Type B pancreatic cell (in vitro differentiated cells): ENCODE measurements at regions not wholly inside any gene's neighbourhood (a gene's known extent, or its start where the extent isn't known, plus 50 kb on each side); places are given as distances from the start of the nearest gene placed in this dataset.
"Not testable (repeated sequence)": the region's sequence is repeated elsewhere in the genome, so short reads cannot be mapped to it uniquely, and the experiment has no call there.

ENCODE experiments used
- DNase-seq: peaks from one replicate; pipeline ENCODE4 v3.0.0; 2021; ENCODE audit warnings: mixed read lengths; ENCODE audit not compliant: unreplicated experiment; ENCODE audit errors: extremely low spot score
- H3K27ac Mint-ChIP-seq: 2 replicates; pipeline ENCODE4 v1.8.0; 2021; ENCODE audit warnings: mild to moderate bottlenecking, mixed read lengths
- H3K27me3 Mint-ChIP-seq: 2 replicates; pipeline ENCODE4 v1.8.0; 2021; ENCODE audit warnings: mixed read lengths
- H3K36me3 Mint-ChIP-seq: 2 replicates; pipeline ENCODE4 v1.8.0; 2021; ENCODE audit warnings: mixed read lengths
- H3K4me1 Mint-ChIP-seq: one replicate; pipeline ENCODE4 v1.8.0; 2021; ENCODE audit warnings: mixed read lengths; ENCODE audit not compliant: unreplicated experiment
- H3K4me3 Mint-ChIP-seq: 2 replicates; pipeline ENCODE4 v1.8.0; 2021; ENCODE audit warnings: mild to moderate bottlenecking, mixed read lengths
- H3K9me3 Mint-ChIP-seq: 2 replicates; pipeline ENCODE4 v1.8.0; 2021; ENCODE audit warnings: mixed read lengths
- CTCF ChIP-seq: fragments of 200-600 bp; sonication (generic); conservative IDR thresholded peaks from 2 replicates; pipeline ENCODE4 v1.5.0; 2021; ENCODE audit warnings: antibody characterized with exemption, mild to moderate bottlenecking

DNA sequence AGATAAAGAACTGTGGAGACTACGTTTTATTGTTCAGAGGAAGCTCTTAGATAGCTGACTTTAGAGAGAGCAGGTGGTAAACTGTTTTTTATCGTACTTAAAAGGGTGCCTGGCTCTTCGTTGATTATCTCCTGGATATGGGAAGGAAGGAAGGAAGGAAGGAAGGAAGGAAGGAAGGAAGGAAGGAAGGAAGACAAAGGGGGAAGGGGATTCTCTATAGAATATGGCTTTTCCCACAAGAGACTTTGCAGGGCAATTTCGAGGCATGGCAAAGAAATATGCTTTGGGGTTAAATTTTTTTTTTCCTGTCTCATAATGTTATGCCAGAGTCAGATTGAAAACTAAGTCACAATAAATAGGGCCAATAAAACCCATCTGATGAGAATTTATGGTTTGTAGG is 271.9 kb upstream of the POU1F1 start:
- H3K27me3 Mint-ChIP-seq: no peaks in the 10 kb centered on the region
- H3K4me1 Mint-ChIP-seq: no peaks in the 10 kb centered on the region
- H3K4me3 Mint-ChIP-seq: no peak overlapping the region
- DNase-seq: no peak
- TF ChIP-seq CTCF: no peak
- H3K9me3 Mint-ChIP-seq: no peaks in the 10 kb centered on the region
- H3K36me3 Mint-ChIP-seq: no peaks in the 10 kb centered on the region
- H3K27ac Mint-ChIP-seq: no peak overlapping the region

DNA sequence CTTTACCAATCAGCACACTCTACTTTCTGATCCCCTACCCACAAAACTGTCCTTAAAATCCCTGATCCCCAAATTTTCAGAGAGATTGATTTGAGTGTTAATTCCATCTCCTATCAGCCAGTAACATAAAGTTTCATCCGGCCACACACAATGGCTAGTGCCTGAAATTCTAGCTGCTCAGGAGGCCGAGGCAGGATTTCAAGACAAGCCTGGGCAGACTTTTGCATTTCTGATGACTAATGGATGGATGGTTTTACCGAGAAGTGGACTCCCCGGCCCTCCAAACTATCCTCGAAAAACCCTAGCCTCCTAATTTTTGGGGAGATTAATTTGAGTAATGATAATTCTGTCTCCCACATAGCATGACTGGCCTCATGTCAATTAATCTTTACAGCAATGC is 269.8 kb upstream of the POU1F1 start:
- Mint-ChIP-seq H3K27me3 (no peaks in the 10 kb centered on the region), H3K4me3 (no peak overlapping the region), H3K9me3 (no peaks in the 10 kb centered on the region), H3K36me3 (no peaks in the 10 kb centered on the region), H3K4me1 (peaks cover 11% of the 10 kb centered on the region), H3K27ac (no peak overlapping the region)
- no peak for TF ChIP-seq CTCF
- no peak for DNase-seq

DNA sequence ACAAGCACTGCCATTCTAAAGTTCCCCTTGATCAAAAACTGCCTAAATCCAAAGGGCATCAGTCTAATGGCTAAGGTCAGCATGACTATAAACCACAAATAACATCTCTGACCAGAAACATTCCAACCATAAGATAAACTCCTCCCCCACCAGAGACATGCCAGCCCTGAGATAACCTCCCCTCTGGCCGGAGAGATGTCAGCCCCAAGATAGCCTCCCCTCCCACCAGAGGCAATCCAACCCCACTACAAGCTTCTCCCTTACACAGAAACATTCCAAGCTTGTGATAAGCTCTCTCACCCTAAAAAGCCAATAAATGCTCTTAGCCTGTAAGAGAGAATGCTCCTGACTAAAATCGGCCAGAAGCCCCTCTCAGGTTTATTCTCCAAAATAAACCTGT is 267.0 kb upstream of the POU1F1 start:
- not testable (repeated sequence) for H3K9me3 Mint-ChIP-seq, DNase-seq, H3K36me3 Mint-ChIP-seq, H3K27ac Mint-ChIP-seq, H3K4me3 Mint-ChIP-seq, H3K27me3 Mint-ChIP-seq
- peaks cover 11% of the 10 kb centered on the region for H3K4me1 Mint-ChIP-seq

DNA sequence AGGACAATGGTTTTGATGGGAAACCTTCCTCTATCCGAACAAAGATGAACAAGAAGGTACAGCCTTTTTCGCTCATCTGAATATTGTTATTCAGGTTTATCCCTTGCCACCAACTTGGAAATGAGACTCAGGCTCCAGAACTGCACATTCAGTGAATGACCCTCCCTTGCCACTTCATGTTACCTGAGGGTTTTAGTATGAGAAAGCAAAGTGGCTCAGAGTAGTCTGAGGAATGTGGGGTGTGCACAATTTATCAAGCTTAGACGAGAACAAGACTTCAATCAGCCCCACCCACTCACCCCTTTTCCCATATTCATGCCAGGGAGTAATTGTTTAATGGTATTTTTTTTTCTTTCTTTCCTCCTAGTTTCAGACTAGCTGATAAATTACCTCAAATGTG is 265.3 kb upstream of the POU1F1 start:
- no peaks in the 10 kb centered on the region for H3K36me3 Mint-ChIP-seq
- peaks cover 5% of the 10 kb centered on the region for H3K9me3 Mint-ChIP-seq
- TF ChIP-seq CTCF: no peak

DNA sequence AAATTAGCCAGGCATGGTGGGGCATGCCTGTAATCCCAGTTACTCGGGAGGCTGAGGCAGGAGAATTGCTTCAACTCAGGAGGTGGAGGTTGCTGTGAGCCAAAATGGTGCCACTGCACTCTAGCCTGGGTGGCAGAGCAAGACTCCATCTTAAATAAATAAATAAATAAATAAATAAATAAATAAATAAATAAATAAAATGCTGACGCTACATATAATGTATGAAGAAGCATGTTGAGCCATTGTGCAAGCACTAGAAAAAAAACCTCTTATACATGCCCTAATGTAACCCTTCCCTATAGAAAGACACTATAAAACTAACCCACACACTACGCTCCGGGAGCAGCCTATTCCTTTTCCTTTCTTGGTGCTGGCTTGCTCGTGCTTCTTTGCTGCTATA is 262.3 kb upstream of the POU1F1 start:
- H3K9me3 Mint-ChIP-seq, DNase-seq, H3K4me3 Mint-ChIP-seq, H3K27ac Mint-ChIP-seq, H3K36me3 Mint-ChIP-seq, H3K27me3 Mint-ChIP-seq: not testable (repeated sequence)
- H3K4me1 Mint-ChIP-seq: peaks cover 11% of the 10 kb centered on the region

More for the DNA sequence above, 265.3 kb upstream of the POU1F1 start:
- H3K4me3 Mint-ChIP-seq: no peak overlapping the region
- no peak overlapping the region for H3K27ac Mint-ChIP-seq
- H3K27me3 Mint-ChIP-seq: no peaks in the 10 kb centered on the region
- peaks cover 11% of the 10 kb centered on the region for H3K4me1 Mint-ChIP-seq
- DNase-seq: no peak

DNA sequence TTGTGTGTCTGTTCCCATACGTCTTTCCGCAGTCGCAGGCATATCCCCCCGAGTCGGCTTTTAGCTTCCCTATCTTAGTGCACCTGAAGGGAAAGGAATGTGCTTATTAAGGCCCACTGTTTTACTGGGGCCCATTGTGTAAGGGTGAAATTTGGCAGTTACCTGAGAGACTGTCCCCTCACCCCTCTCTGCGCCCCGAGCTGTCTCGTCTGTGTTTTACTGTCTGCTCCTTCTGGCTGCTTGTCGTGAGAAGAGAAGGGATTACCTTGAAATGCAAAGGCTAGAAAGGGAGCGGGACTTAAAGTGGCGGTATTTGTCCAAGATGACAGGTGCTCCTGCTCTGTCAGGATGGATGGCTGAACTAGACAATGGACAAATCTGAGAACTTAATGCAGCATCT is 233.0 kb upstream of the POU1F1 start:
- H3K27ac Mint-ChIP-seq: no peak overlapping the region

More for the DNA sequence above, 233.0 kb upstream of the POU1F1 start:
- Mint-ChIP-seq H3K36me3 (no peaks in the 10 kb centered on the region), H3K4me1 (no peaks in the 10 kb centered on the region), H3K27me3 (peaks cover 7% of the 10 kb centered on the region), H3K9me3 (no peaks in the 10 kb centered on the region), H3K4me3 (peak overlapping the region; percentile 50)
- TF ChIP-seq CTCF: no peak
- DNase-seq: no peak
